ENCODE measurements at regions not wholly inside any gene's neighbourhood (a gene's known extent, or its start where the extent isn't known, plus 50 kb on each side); places are given as distances from the start of the nearest gene placed in this dataset.
A peak's percentile ranks its signal among the peaks of the same experiment; 100 is the strongest.

- H3K4me1 ChIP-seq (replicated peaks) = peaks cover 32% of the 10 kb centered on the region
- H3K4me3 ChIP-seq = no peak overlapping the region
- no peak for DNase-seq (ENCODE audit: low read depth in 1 of 2, low spot score in 2 of 2)
- H3K36me3 ChIP-seq = no peaks in the 10 kb centered on the region
- no peaks in the 10 kb centered on the region for H3K9me3 ChIP-seq (replicated peaks)
- no peak overlapping the region for H3K27ac ChIP-seq
- H3K27me3 ChIP-seq (replicated peaks) = no peaks in the 10 kb centered on the region
Observed at GRCh38 chr11:69396051-69396947, 85.2 kb upstream of the LINC01488 start.

GRCh38 chr11:69396948-69397307, 84.5 kb upstream of the LINC01488 start:
- H3K36me3 ChIP-seq = no peaks in the 10 kb centered on the region
- H3K27me3 ChIP-seq (replicated peaks) = no peaks in the 10 kb centered on the region
- no peak overlapping the region for H3K4me3 ChIP-seq
- no peak for DNase-seq (ENCODE audit: low read depth in 1 of 2, low spot score in 2 of 2)
- H3K27ac ChIP-seq = no peak overlapping the region
- peaks cover 32% of the 10 kb centered on the region for H3K4me1 ChIP-seq (replicated peaks)
- H3K9me3 ChIP-seq (replicated peaks) = no peaks in the 10 kb centered on the region

GRCh38 chr11:69397732-69398131, 83.7 kb upstream of the LINC01488 start:
- H3K27ac ChIP-seq = no peak overlapping the region

GRCh38 chr11:69398529-69399492, 82.7 kb upstream of the LINC01488 start:
- peak; percentile 76 to 84 for DNase-seq (ENCODE audit: low read depth in 1 of 2, low spot score in 2 of 2)
- no peaks in the 10 kb centered on the region for H3K36me3 ChIP-seq
- peaks cover 44% of the 10 kb centered on the region for H3K4me1 ChIP-seq (replicated peaks)
- H3K27ac ChIP-seq = no peak overlapping the region
- H3K9me3 ChIP-seq (replicated peaks) = peaks cover 5% of the 10 kb centered on the region; the same call in 1 of the 2 replicates
- no peaks in the 10 kb centered on the region for H3K27me3 ChIP-seq (replicated peaks)
- no peak overlapping the region for H3K4me3 ChIP-seq

More at GRCh38 chr11:69397732-69398131, 83.7 kb upstream of the LINC01488 start:
- Histone ChIP-seq H3K4me1 (replicated peaks) (peaks cover 33% of the 10 kb centered on the region), H3K36me3 (no peaks in the 10 kb centered on the region), H3K27me3 (replicated peaks) (no peaks in the 10 kb centered on the region), H3K9me3 (replicated peaks) (peaks cover 4% of the 10 kb centered on the region; the same call in 1 of the 2 replicates), H3K4me3 (no peak overlapping the region)
- peak in 1 of 2 experiments; percentile 59 for DNase-seq (ENCODE audit: low read depth in 1 of 2, low spot score in 2 of 2)

- H3K4me3 ChIP-seq = no peak overlapping the region
- peaks cover 46% of the 10 kb centered on the region for H3K4me1 ChIP-seq (replicated peaks)
- peaks cover 5% of the 10 kb centered on the region; the same call in 1 of the 2 replicates for H3K9me3 ChIP-seq (replicated peaks)
- H3K36me3 ChIP-seq = no peaks in the 10 kb centered on the region
- H3K27me3 ChIP-seq (replicated peaks) = no peaks in the 10 kb centered on the region
- DNase-seq (ENCODE audit: low read depth in 1 of 2, low spot score in 2 of 2) = no peak
- no peak overlapping the region for H3K27ac ChIP-seq
Observed at GRCh38 chr11:69400140-69400539, 81.3 kb upstream of the LINC01488 start.

GRCh38 chr11:69400771-69401590, 80.5 kb upstream of the LINC01488 start:
- H3K27me3 ChIP-seq (replicated peaks) = no peaks in the 10 kb centered on the region
- no peaks in the 10 kb centered on the region for H3K36me3 ChIP-seq
- DNase-seq (ENCODE audit: low read depth in 1 of 2, low spot score in 2 of 2) = no peak
- peaks cover 5% of the 10 kb centered on the region; the same call in 1 of the 2 replicates for H3K9me3 ChIP-seq (replicated peaks)
- no peak overlapping the region for H3K4me3 ChIP-seq
- no peak overlapping the region for H3K27ac ChIP-seq
- peaks cover 44% of the 10 kb centered on the region for H3K4me1 ChIP-seq (replicated peaks)

GRCh38 chr11:69401715-69402114, 79.7 kb upstream of the LINC01488 start:
- Histone ChIP-seq H3K27me3 (replicated peaks) (no peaks in the 10 kb centered on the region), H3K9me3 (replicated peaks) (peaks cover 5% of the 10 kb centered on the region; the same call in 1 of the 2 replicates), H3K4me3 (no peak overlapping the region), H3K36me3 (no peaks in the 10 kb centered on the region), H3K27ac (no peak overlapping the region), H3K4me1 (replicated peaks) (peaks cover 44% of the 10 kb centered on the region)
- DNase-seq (ENCODE audit: low read depth in 1 of 2, low spot score in 2 of 2) = no peak

GRCh38 chr11:69402251-69402887, 79.1 kb upstream of the LINC01488 start:
- Histone ChIP-seq H3K36me3 (no peaks in the 10 kb centered on the region), H3K27ac (no peak overlapping the region), H3K27me3 (replicated peaks) (no peaks in the 10 kb centered on the region), H3K4me1 (replicated peaks) (peaks cover 40% of the 10 kb centered on the region), H3K4me3 (no peak overlapping the region), H3K9me3 (replicated peaks) (peaks cover 5% of the 10 kb centered on the region; the same call in 1 of the 2 replicates)
- no peak for DNase-seq (ENCODE audit: low read depth in 1 of 2, low spot score in 2 of 2)

GRCh38 chr11:69403556-69404215, 77.8 kb upstream of the LINC01488 start:
- H3K36me3 ChIP-seq = no peaks in the 10 kb centered on the region
- peak; percentile 86 to 90 for DNase-seq (ENCODE audit: low read depth in 1 of 2, low spot score in 2 of 2)
- H3K27me3 ChIP-seq (replicated peaks) = no peaks in the 10 kb centered on the region
- H3K27ac ChIP-seq = no peak overlapping the region
- no peak overlapping the region for H3K4me3 ChIP-seq
- peaks cover 27% of the 10 kb centered on the region for H3K4me1 ChIP-seq (replicated peaks)
- peaks cover 5% of the 10 kb centered on the region; the same call in 1 of the 2 replicates for H3K9me3 ChIP-seq (replicated peaks)

- DNase-seq (ENCODE audit: low read depth in 1 of 2, low spot score in 2 of 2) = no peak
- H3K27ac ChIP-seq = no peak overlapping the region
- H3K4me3 ChIP-seq = no peak overlapping the region
- peaks cover 22% of the 10 kb centered on the region for H3K4me1 ChIP-seq (replicated peaks)
- H3K36me3 ChIP-seq = no peaks in the 10 kb centered on the region
- no peaks in the 10 kb centered on the region for H3K27me3 ChIP-seq (replicated peaks)
- peaks cover 5% of the 10 kb centered on the region; the same call in 1 of the 2 replicates for H3K9me3 ChIP-seq (replicated peaks)
Observed at GRCh38 chr11:69406060-69406459, 75.4 kb upstream of the LINC01488 start.

GRCh38 chr11:69409812-69410645, 71.4 kb upstream of the LINC01488 start:
- H3K27me3 ChIP-seq (replicated peaks) = no peaks in the 10 kb centered on the region
- no peaks in the 10 kb centered on the region for H3K9me3 ChIP-seq (replicated peaks)
- no peaks in the 10 kb centered on the region for H3K36me3 ChIP-seq
- peaks cover 8% of the 10 kb centered on the region for H3K4me1 ChIP-seq (replicated peaks)
- no peak overlapping the region for H3K27ac ChIP-seq
- DNase-seq (ENCODE audit: low read depth in 1 of 2, low spot score in 2 of 2) = no peak
- H3K4me3 ChIP-seq = no peak overlapping the region
